ENCODE measurements at regions not wholly inside any gene's neighbourhood (a gene's known extent, or its start where the extent isn't known, plus 50 kb on each side); places are given as distances from the start of the nearest gene placed in this dataset.

DNA sequence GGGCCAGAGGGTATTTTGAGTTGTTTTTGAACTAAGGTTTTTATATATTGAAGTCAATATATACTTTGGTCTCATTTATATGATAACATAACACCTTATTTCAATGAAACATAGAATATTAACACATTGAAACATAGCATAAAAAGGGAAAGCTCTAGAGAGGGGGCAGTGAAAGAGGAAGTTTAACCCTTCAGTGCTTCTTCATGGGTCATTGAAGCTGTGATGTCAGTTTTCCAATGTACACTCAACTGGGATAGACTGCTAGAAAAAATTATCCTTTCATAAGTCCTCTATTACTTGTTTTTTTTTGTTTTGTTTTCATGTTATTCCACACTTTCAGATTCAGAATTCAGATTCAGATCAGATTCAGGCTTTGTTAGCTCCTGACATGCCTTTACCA is 442.7 kb downstream of the EPHA5 start:
- in situ Hi-C loops (cut with MboI; ENCODE audit: low sequenced_read_pairs): no loop called here
- dilution Hi-C loops (cut with HindIII; ENCODE audit: low sequenced_read_pairs, unreplicated experiment): no loop called here
- TF ChIP-seq FOS (IDR thresholded peaks at IDR 0.05; ENCODE audit: low read depth, low read length): no peak
- no peak for TF ChIP-seq MAZ (IDR thresholded peaks at IDR 0.05; ENCODE audit: borderline replicate concordance, low read depth, low read length)
- TF ChIP-seq POLR2A (IDR thresholded peaks at IDR 0.05; ENCODE audit: low read depth, low read length): no peak

More for the DNA sequence above, 442.7 kb downstream of the EPHA5 start:
- Histone ChIP-seq H3K56ac (ENCODE audit: extremely low read depth, insufficient read depth, low read length) (no peak overlapping the region), H3K18ac (ENCODE audit: low read depth, low read length) (no peak overlapping the region), H2BK120ac (ENCODE audit: low read depth, low read length) (no peak overlapping the region), H3K4me1 (ENCODE audit: control insufficient read depth, insufficient read depth, low read length) (no peaks in the 10 kb centered on the region), H2AFZ (replicated peaks; ENCODE audit: low read length, poor library complexity) (no peak overlapping the region), H4K20me1 (ENCODE audit: insufficient read depth, low read length) (no peaks in the 10 kb centered on the region), H3K4me3 (ENCODE audit: insufficient read depth, low read depth, low read length) (no peak overlapping the region), H3K27me3 (ENCODE audit: control insufficient read depth, insufficient read depth, low read length) (no peaks in the 10 kb centered on the region), H3K9ac (ENCODE audit: low read depth, low read length) (no peak overlapping the region), H2AK5ac (ENCODE audit: low read depth, low read length) (no peak overlapping the region), H3K9me3 (ENCODE audit: control insufficient read depth, insufficient read depth, low read length) (peaks cover 2% of the 10 kb centered on the region; the same call in 1 of the 2 replicates), H2BK5ac (ENCODE audit: low read depth, low read length, poor library complexity, severe bottlenecking) (no peak overlapping the region), H3K4me2 (ENCODE audit: low read depth, low read length) (no peak overlapping the region), H4K91ac (ENCODE audit: insufficient read depth, low read depth, low read length) (no peak overlapping the region), H2AK9ac (replicated peaks; ENCODE audit: low read depth, low read length, poor library complexity) (no peak overlapping the region), H3K79me1 (ENCODE audit: low read depth in 1 of 2, low read length in 2 of 2) (no peaks in the 10 kb centered on the region), H4K8ac (ENCODE audit: low read depth in 2 of 2, low read length in 2 of 2) (no peak overlapping the region), H4K5ac (ENCODE audit: low read depth, low read length) (no peak overlapping the region), H3K14ac (replicated peaks; ENCODE audit: low read depth, low read length) (no peak overlapping the region), H3K23ac (ENCODE audit: low read depth, low read length) (no peak overlapping the region), H3K9me1 (ENCODE audit: insufficient read depth, low read length) (no peaks in the 10 kb centered on the region), H3K36me3 (ENCODE audit: control insufficient read depth, insufficient read depth, low read length) (no peaks in the 10 kb centered on the region), H3K4ac (ENCODE audit: low read depth, low read length) (no peak overlapping the region), H3K27ac (ENCODE audit: insufficient read depth, low read length) (no peak overlapping the region), H2BK20ac (ENCODE audit: low read depth, low read length) (no peak overlapping the region), H2BK15ac (ENCODE audit: low read depth, low read length) (no peak overlapping the region)
- intact Hi-C loops (cut with micrococcal nuclease): no loop called here
- ChIA-PET POLR2A (ENCODE audit: unreplicated experiment) (no interaction called here), CTCF (no interaction called here)
- no peak for ATAC-seq (ENCODE audit: low read depth)
- BruUV-seq (replicated peaks): no TSS peak
- DNase-seq: no peak

Data from IMR-90 (cell line).